SK-MEL-5 (cell line): ENCODE measurements at regions not wholly inside any gene's neighbourhood (a gene's known extent, or its start where the extent isn't known, plus 50 kb on each side); places are given as distances from the start of the nearest gene placed in this dataset.

Experiments
- DNase-seq: peaks from one replicate; pipeline ENCODE4 v3.0.0-alpha.2; 2016; ENCODE audit warnings: low read depth, low spot score
- in situ Hi-C: cut with HindIII; loops from 2 replicates; pipeline ENCODE4 v1.10.0; 2016; ENCODE audit warnings: low sequenced_read_pairs, high pct_unique_total_duplicates, low pct_unique_long_range_greater_than_20kb

DNA sequence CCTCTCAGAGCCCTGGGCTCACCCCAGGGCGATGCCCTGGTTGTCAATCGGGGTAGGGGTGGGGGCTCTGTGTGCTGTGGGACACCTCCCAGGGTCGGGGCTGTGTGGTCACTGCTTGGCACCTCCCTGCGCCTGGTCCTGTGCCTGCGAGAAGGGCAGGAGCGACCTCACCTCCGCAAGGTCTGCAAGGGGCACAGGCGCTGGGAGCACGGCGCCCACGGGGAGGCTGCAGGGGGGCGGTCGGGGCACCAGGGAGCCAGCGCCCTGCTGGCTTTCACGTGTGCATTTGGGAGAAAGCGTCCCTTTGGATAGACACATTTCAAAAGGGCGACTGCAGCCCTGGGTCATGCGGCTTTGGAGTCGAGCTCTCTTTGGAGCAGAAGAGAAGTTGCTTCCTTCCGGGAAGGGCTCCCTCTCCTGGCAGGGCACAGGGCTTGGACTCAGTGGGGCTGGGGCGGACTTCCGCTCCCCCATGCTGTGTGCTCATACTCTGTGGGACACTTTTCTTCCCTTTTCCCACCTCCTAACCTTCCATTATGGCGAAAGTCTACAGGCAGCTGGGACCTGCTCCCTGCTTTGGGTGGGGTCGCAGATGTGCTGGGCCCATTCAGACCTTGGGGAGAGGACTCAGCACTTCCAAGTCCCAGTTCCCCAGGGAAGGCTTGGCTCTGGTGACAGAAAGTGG lies 52.9 kb upstream of the SLC28A3 start:
- in situ Hi-C loops = no loop called here

DNA sequence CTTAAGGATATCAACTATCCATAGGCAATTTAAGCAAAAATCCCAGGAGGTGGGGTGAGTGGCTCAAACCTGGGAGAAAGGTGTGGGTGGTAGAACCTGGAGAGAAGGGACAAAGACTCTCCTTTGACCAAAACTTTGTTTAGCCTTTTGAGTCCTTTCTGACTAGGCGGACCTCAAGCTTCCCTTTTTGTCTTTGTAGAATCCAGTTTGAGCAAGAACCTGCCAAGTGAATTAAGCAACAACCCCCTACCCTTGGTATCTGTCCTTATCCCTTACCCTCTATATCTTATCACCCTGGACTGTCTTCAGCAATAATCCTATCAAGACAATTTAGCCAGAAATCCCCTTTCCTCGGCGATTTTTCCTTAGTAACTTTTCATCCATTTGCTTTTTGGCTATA lies 53.5 kb upstream of the SLC28A3 start:
- in situ Hi-C loops = no loop called here
- DNase-seq = no peak

More for the DNA sequence above, 52.9 kb upstream of the SLC28A3 start:
- DNase-seq = no peak

DNA sequence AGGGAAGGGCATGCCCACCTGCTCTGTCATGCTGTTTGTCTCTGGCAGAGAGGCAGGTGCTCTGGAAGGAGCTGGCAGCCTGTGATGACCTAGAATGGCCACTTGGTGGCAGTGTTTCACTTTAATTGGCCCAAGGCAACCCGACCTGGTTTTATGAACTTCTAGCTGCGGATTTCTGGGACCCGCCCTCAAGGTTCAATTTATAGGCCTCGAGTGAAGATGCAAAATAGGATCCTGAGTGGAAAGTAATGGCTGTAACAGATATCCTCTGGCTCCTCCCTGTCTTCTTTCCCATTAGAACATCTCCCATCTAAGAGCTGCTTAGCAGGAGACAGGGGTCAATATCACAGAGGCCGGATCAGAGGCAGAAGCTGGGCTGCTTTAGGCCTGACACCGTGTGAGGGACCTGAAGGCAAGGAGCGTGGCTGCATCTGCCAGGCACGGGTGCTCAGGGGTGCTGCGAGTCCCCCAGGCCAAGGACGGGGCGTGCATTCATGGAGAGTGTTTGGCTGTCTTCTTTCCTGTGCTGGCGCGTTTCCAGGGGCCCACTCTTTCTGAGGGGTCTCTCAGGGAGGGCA lies 56.7 kb upstream of the SLC28A3 start:
- DNase-seq = peak; percentile 74
- in situ Hi-C loops = no loop called here

DNA sequence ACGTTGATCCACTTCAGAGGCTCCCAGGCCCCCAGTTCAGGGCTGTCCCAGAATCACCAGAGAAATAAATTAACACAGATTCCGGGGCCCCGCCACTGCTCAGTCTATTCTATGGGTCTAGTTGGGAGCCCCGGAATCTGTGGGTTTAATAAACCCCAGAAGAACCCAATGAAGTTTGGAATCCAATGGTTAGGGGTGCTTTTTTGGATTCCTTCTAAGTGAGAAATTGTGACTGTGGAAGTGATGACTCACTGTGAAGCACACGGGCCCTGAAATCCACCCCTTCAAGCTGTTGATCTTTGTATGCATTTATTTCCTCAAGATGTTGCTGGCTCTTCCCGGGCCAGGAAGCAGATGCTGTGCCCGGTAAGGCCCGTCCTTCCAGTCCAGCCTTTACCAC lies 57.3 kb upstream of the SLC28A3 start:
- DNase-seq = no peak

DNA sequence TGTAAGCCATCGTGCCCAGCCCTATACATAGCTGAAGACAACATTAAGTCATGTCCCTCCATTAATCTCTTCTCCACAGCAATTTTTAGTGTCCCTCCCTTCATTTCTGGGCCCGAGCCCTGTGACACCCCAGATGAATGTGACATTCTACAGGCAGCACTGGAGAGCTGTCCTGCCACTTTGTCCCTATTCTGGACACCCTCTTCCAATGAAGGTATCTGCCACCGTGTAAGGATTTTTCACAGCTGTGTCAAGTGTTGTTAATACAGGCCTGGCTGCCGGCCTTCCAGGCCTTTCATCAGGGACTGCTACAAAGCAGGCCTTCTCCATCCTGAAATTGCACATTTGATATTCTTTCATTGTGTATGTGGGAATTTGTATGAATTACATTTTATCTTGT lies 62.0 kb upstream of the SLC28A3 start:
- in situ Hi-C loops = no loop called here
- no peak for DNase-seq

More for the DNA sequence above, 57.3 kb upstream of the SLC28A3 start:
- in situ Hi-C loops = no loop called here

DNA sequence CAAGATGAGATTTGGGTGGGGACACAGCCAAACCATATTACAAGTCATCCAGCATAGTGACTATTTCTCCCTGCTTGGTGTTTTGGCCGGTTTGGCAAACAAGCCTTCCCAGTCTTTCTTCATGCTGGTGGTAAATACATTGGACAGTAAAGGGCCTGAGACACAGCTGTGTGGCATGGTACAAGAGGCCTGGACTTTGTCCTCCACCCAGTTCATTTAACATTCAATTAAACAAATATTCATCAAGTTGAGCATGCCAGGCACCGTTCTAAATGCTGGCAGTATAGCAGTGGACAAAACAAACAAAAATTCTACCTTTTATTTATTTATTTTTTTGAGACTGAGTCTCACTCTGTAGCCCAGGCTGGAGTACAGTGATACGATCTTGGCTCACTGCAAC lies 62.7 kb upstream of the SLC28A3 start:
- in situ Hi-C loops = no loop called here
- DNase-seq = no peak

DNA sequence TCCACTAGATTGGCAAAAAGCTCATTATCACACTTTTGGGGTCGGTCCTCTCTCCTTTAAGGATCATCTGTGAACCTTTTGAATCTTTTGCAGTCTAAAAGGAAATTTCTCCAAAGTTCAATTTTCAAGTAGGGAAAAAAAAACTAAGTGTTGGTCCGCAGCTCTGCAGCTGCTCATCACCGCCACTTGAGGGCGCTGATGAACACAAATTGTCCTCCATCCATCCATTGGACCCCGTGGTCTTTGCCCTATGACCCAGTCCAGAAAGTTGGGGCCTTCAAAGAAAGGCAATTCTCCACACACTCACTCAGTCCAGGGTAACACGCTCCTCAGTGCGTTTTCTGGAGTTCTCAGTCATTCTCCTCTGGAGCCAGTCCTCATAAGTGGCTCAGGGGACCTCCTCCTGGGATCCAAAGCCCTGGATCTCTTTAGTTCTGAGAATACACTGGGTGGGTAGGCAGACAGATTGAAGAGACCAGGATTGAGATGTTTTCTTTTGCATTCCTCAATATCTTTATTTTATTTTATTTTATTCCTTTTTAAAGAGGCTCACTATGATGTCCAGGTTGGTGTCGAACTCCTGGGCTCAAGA lies 63.6 kb upstream of the SLC28A3 start:
- peak; percentile 56 for DNase-seq
- in situ Hi-C loops = no loop called here

DNA sequence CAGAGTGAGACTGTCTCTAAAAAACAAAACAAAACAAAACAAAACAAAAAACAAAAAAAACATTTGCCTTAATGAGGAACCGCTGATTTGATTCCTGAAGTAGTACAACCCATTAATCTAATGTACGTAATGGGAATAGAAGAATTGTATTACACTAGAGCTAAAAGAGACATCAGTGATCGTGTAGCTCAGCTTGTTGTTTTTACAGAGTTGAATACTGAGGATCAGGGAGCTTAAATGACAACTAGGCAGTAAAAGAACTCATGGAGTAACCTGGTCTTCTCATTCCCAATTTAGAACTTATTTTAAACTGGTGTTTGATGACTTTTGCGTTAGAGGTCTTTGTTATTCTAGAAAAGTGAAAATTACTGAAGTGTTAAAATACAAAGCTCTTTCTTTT lies 65.1 kb upstream of the SLC28A3 start:
- in situ Hi-C loops = no loop called here

DNA sequence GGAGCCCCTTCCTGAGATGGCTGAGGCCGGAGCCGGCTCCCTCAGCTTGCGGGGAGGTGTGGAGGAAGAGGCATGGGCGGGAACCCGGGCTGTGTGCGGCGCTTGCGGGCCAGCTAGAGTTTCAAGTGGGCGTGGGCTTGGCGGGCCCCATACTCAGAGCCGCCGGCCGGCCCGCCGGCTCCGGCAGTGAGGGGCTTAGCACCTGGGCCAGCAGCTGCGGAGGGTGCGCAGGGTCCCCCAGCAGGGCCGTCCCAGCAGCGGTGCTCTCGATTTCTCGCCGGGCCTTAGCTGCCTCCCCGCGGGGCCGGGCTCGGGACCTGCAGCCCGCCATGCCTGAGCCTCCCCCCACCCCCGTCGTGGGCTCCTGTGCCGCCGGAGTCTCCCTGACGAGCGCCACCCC lies 67.9 kb upstream of the SLC28A3 start:
- in situ Hi-C loops = no loop called here
- no peak for DNase-seq

More for the DNA sequence above, 65.1 kb upstream of the SLC28A3 start:
- DNase-seq = no peak

DNA sequence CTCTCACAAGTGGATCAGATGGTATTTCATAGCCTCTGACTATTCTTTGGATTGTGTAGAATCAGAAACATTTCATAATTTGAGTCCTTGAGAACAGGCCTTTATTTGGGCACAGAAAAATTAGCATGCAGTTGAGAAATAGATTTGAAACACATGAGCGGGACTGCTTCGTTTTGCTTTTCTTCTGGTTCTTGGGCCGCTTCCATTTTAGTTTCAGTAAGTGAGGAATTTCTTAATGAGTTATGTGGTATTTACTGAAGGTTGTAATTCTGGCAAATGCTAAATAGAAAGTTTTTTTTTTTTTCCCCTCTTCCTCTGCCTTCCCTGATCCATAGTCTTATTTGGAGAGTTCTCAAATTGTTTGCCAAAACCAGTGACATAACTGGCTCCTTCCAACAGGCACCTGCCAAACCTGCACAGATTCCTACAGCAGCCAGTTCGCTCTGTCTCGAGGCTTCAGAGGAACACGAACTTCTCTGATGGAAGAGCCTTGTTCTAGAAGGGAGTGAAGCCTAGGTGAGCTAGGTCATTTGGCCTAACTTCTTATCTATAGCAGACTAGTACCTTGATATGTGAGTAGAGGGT lies 71.2 kb upstream of the SLC28A3 start:
- in situ Hi-C loops = no loop called here
- DNase-seq = no peak

DNA sequence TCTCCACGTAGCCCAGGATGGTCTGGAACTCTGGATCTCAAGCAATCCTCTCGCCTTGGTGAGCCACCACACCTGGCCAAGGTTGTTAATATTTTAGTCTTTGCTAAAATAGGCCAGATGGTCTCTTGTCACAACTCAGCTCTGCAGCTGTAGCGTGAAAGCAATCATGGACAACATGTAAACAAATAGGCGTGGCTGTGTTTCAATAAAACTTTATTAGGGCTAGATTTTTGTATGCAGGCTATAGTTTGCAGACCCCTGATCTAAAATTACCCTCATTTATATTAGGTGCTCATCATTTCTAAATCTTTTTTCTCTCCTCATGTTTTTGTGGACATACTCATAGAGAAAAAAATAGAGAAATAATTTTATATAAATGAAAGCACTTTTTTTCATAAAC lies 72.1 kb upstream of the SLC28A3 start:
- DNase-seq = no peak
- in situ Hi-C loops = no loop called here

DNA sequence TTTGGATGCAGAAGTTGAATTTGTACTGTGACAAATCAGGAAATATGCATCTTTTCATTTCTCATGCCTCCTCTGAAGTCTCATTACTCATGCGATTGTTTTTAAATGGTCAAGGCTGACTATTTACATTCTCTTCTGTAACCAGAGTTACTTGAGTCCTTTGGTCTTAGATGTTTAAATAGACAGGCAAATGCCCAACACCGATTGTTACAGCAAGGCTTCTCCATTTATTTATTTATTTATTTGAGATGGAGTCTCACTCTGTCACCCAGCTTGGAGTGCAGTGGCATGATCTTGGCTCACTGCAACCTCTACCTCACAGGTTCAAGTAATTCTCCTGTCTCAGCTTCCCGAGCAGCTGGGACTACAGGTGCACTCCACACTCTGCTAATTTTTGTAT lies 72.7 kb upstream of the SLC28A3 start:
- in situ Hi-C loops = no loop called here
- DNase-seq = no peak

DNA sequence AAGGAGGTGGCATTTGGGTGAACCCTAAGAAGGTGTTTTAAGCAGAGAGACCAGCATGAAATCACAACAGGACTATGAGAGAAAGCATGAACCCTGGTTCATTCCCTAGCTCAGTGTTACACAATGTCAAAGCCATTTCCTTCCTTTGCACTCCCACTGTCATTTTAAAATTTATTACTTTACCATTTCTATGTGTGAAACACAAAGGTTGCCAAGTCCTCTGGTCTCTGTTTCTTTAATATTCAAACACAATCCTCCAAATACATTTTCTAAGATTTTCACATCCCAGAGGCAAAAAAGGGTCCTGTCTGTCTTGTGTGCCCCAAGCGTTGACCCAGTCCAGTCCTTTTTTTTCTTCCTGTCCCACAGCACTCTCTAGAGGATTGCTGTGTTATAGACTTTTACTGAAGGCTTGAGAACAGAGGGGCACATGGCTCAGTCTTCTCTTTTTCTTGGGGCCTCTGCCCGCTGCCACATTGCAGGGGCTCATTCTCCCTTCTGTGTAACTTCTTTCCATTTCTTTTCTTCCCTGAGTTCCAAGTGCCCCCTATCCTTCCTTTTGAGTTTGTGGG lies 78.6 kb upstream of the SLC28A3 start:
- in situ Hi-C loops = no loop called here
- DNase-seq = peak; percentile 17

DNA sequence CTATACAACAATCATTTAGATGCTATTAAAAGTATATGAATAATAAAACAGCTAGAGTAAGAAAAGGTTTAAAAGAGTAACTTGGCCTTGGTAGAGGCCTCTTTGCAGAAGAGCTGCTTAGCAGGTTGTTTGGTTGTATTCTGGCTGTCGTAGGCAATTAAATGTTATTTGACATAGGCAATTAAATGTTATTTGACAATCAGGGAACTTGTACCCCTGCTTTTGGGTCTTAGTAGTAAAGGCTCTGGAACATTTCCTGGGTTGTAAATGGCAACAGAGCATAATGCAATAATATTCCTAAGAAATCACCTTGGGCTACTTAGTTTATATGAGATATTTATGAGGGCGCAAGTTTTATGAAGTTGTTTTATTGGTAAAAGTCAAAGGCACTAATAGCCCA lies 84.4 kb upstream of the SLC28A3 start:
- no peak for DNase-seq
- in situ Hi-C loops = no loop called here

DNA sequence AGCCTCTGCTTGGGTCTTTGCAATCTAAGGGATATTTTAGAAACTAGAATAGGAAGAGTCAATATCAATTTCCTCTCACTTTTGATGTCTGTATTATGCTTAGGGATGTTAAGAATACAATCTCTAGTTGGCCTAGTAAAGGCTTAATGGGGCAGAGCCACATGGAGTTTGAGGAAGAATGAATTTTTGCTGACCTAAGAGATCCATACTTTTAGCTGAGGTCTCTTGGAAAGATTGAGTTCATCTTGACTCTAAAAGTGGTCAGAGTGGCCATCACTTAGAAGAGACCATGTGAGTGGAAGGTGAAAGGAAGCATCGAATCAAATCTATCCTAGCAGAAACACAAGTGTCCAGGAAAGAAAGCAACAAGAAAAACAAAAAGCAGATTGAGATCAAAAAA lies 92.2 kb upstream of the SLC28A3 start:
- in situ Hi-C loops = no loop called here

DNA sequence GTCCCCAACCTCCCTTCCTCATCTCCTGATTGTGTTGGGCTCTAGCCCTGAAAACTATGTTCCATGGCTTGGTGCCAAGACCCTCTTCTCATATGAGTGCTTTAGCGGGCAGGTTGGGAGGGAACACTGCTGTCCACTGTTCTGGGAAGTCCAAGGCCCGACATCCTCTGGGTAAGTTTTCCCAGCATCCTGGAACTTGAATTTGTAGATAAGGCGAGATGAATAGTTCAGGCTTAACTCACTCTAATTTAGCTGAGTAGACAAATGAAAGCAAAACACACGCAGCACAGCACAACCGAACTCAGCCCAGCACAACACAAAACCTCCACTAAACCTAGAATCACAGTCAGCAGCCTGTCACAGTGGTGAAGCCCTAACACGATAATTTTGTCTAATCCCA lies 95.3 kb upstream of the SLC28A3 start:
- DNase-seq = no peak
- in situ Hi-C loops = no loop called here

More for the DNA sequence above, 92.2 kb upstream of the SLC28A3 start:
- DNase-seq = no peak

DNA sequence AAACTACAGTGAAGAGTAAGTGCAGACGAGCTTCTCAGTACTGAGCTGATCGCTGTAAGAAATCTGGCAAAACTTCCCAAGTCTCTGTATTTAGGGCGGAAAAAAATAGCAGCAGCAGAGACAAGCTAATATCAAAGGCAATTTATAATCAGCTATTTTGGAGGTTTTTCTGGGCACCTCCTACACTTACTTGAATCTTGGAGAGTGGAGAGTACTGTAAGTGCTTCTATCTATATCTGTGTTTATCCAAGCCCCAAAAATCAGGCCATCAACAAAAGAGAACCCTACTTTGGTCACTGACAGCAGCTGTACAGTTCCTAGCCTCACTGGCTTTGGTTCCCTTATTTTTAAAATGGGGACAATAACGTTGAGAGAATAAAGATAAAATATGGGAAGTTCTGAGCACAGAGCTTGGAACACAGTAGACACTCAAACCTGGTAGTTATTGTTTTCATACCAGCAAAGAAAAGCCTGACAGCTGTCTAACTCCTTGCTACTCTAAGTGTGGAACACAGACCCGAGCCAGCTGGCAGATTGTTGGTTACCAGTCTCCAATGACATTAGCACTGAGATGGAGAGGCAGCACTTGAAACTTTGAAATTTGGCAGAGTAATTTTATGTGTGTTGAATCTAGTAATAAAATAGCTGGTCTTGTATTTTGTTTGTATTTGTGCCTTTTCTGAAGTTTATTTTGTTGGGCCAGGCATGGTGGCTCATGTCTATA lies 96.0 kb upstream of the SLC28A3 start:
- no peak for DNase-seq
- in situ Hi-C loops = no loop called here

DNA sequence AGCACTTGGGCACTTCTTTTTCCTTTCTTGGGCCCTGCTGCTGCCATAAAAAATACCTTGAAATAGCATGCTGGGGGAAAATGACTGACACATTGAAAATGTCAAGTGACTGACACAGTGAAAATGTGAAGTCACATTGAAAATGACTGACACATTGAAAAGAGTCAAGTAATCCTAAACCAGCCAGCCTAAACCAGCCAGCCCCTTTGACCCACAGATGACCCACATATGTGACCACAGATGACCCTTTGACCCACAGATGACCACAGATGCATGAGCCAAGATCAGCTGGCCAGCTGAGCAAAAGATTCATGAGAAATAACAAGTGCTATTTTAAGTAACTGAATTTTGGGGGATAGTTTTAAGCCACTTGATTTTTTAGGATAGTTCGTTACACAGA lies 97.8 kb upstream of the SLC28A3 start:
- in situ Hi-C loops = no loop called here
- no peak for DNase-seq
